NCI-H526 treated with DMSO at 0.1 percent for 48 hours (cell line): ENCODE measurements at regions not wholly inside any gene's neighbourhood (a gene's known extent, or its start where the extent isn't known, plus 50 kb on each side); places are given as distances from the start of the nearest gene placed in this dataset.
A peak's percentile ranks its signal among the peaks of the same experiment; 100 is the strongest.

Source experiments
- DNase-seq: peaks from one replicate; lab custom pipeline; 2025; lab: John Stamatoyannopoulos, UW

- DNase-seq = no peak
These were observed 64.5 kb upstream of the B3GAT1 start for GRCh38 chr11:134476435-134477021.

- no peak for DNase-seq
These were observed 63.9 kb upstream of the B3GAT1 start for GRCh38 chr11:134475951-134476350.

- no peak for DNase-seq
These were observed 62.9 kb upstream of the B3GAT1 start for GRCh38 chr11:134474942-134475341.

GRCh38 chr11:134474070-134474860 lies 62.2 kb upstream of the B3GAT1 start:
- no peak for DNase-seq

- DNase-seq = no peak
These were observed 59.8 kb upstream of the B3GAT1 start for GRCh38 chr11:134471716-134472455.

GRCh38 chr11:134471087-134471715 lies 59.2 kb upstream of the B3GAT1 start:
- no peak for DNase-seq

GRCh38 chr11:134470238-134470637 lies 58.2 kb upstream of the B3GAT1 start:
- no peak for DNase-seq

GRCh38 chr11:134469627-134470026 lies 57.6 kb upstream of the B3GAT1 start:
- DNase-seq = peak; percentile 22

GRCh38 chr11:134468796-134469195 lies 56.8 kb upstream of the B3GAT1 start:
- no peak for DNase-seq

- no peak for DNase-seq
These were observed 56.1 kb upstream of the B3GAT1 start for GRCh38 chr11:134468081-134468668.

- no peak for DNase-seq
These were observed 54.8 kb upstream of the B3GAT1 start for GRCh38 chr11:134466610-134467567.

GRCh38 chr11:134466156-134466555 lies 54.1 kb upstream of the B3GAT1 start:
- DNase-seq = no peak

- DNase-seq = no peak
These were observed 53.1 kb upstream of the B3GAT1 start for GRCh38 chr11:134464981-134465730.

GRCh38 chr11:134464196-134464595 lies 52.2 kb upstream of the B3GAT1 start:
- DNase-seq = no peak

GRCh38 chr11:134463716-134464115 lies 51.7 kb upstream of the B3GAT1 start:
- DNase-seq = no peak
